T-helper 1 cell treated with Interleukin-12 subunit alpha and Interleukin-12 subunit beta and Interleukin-4 antibody, amounts not matched to agents 30 μg/mL and 1 μg/mL, for 36 hours (primary cell): ENCODE measurements at regions not wholly inside any gene's neighbourhood (a gene's known extent, or its start where the extent isn't known, plus 50 kb on each side); places are given as distances from the start of the nearest gene placed in this dataset.
"Not testable (repeated sequence)": the region's sequence is repeated elsewhere in the genome, so short reads cannot be mapped to it uniquely, and the experiment has no call there.

Experiments
- H3K27ac Mint-ChIP-seq: one replicate; pipeline ENCODE4 v1.8.0; 2021; ENCODE audit warnings: mild to moderate bottlenecking, mixed read lengths
- H3K27me3 Mint-ChIP-seq: one replicate; pipeline ENCODE4 v1.8.0; 2021; ENCODE audit warnings: low read depth, mixed read lengths
- H3K36me3 Mint-ChIP-seq: one replicate; pipeline ENCODE4 v1.8.0; 2021; ENCODE audit warnings: low read depth, mixed read lengths
- H3K4me1 Mint-ChIP-seq: one replicate; pipeline ENCODE4 v1.8.0; 2021; ENCODE audit warnings: low read depth, mixed read lengths
- H3K4me3 Mint-ChIP-seq: one replicate; pipeline ENCODE4 v1.8.0; 2021; ENCODE audit warnings: mild to moderate bottlenecking, moderate library complexity, mixed read lengths
- H3K9me3 Mint-ChIP-seq: one replicate; pipeline ENCODE4 v1.8.0; 2021; ENCODE audit warnings: mixed read lengths

DNA sequence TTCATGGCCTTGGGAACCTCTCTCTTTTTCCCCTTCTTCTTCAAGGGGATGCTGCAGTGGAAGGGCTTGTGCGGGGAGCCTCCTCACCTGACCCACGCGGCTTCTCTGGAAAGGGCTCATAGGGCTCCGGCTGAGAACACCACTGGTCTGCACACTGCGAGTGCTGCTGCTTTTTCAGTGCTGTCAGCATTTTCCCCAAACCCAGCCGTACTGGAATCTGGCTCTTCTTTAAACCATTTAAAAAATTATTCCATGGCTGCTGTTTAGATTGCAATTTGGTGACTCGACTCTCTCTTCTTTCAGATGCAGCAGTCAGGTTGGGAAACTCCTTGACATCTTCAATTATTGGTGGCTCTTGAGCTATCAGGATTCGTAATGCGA is 272.6 kb upstream of the DSEL start:
- Mint-ChIP-seq H3K27me3 (no peaks in the 10 kb centered on the region), H3K9me3 (no peaks in the 10 kb centered on the region), H3K36me3 (no peaks in the 10 kb centered on the region), H3K27ac (no peak overlapping the region), H3K4me1 (no peaks in the 10 kb centered on the region), H3K4me3 (no peak overlapping the region)

DNA sequence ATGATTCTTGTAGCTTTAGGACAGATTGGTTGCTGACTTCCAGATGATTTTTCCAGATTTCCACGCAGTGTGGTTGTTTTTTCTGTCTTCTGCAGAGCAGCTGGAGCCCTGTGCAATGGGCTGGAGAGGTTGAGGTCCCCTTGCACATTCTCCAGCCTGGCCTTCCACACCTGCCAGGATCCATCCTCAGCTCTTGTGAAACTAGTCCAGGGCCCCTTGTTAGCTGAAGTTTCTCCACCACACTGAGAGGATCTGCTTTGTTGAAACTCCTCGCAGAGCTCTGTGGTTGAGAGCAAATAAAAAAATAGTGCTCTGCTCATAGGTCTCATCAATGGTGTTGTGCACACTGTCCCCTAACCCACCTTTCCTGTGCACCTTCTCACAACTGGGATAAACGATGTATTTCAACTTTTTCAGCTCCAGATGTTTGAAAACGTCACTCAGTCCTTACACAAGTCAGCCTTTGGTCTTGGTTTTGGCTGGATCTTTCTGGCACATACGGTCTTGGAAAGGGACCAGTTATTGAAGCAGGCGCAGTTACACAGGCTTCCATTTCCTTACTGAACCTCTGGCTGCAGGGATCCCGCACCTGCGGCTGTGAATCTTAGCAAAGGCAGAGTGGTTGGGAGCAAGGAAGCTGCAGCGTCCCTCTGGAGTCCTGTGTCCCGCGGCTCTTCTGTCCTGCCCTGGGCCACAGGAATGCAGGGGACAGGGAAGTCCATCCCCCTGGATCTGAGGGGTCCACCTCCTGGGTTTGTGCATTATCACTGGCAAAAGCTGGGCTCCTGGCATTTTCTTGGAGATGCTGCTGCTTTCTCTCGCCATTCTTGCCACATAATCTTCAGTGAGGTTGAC is 272.0 kb upstream of the DSEL start:
- H3K27me3 Mint-ChIP-seq, result no peaks in the 10 kb centered on the region
- no peaks in the 10 kb centered on the region for H3K36me3 Mint-ChIP-seq
- H3K4me1 Mint-ChIP-seq, result no peaks in the 10 kb centered on the region

DNA sequence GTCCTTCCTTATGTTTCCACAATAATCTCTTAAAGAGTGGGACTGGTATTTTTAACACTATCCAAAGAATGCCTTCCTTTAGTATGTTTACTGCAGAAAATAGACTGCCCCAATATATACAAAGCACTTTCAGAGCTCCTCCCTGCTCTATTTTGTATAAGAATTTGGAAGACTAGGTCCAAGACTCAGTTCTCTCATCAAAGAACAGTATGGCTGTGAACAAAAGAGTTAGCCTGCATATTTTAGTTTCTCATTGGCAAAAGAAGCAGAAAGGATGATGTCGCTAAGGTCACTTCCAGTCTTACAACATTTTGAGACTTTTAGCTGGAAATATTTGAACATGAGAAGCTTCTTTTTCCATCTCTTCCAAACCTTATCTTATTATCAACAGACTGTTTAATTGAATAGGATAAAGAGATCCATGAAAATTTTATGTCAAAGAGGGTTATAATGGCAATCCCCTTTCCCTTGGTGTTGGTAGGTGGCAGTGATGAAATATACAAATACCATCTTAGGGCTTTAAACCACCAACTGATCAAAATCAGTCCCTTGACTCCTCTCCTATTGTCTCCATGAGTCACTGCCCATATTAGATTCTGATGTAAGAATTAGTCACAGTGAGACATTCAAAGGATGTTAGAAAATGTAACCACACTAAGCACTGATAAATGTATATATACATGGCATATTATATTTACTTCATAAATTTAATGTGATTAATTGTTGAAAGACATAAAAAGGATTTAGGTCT is 266.9 kb upstream of the DSEL start:
- Mint-ChIP-seq H3K27ac (no peak overlapping the region), H3K9me3 (no peaks in the 10 kb centered on the region), H3K36me3 (no peaks in the 10 kb centered on the region), H3K4me1 (no peaks in the 10 kb centered on the region), H3K4me3 (no peak overlapping the region), H3K27me3 (no peaks in the 10 kb centered on the region)

More for the DNA sequence above, 272.0 kb upstream of the DSEL start:
- no peaks in the 10 kb centered on the region for H3K9me3 Mint-ChIP-seq
- H3K4me3 Mint-ChIP-seq, result no peak overlapping the region
- H3K27ac Mint-ChIP-seq, result no peak overlapping the region

DNA sequence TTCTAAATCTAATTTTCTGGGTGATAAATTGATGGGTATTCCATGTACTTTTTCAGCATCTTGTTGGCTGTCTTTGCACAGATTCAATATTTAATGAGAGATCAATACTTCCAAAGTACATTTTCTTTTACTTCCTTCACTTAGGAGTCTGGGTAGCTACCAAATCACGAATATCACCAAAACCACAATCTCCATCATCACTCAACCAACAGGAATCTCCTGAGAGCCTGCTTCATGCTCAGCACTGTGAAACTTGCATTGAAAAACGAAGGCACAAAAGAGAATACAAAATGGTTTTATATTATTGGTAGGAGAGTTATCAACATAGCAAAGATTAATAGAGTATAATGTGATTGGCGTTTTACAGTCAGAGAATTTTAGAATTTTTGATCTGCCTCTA is 261.5 kb upstream of the DSEL start:
- H3K4me3 Mint-ChIP-seq, result no peak overlapping the region
- H3K27me3 Mint-ChIP-seq, result no peaks in the 10 kb centered on the region
- H3K9me3 Mint-ChIP-seq, result no peaks in the 10 kb centered on the region
- H3K27ac Mint-ChIP-seq, result no peak overlapping the region
- H3K4me1 Mint-ChIP-seq, result no peaks in the 10 kb centered on the region
- H3K36me3 Mint-ChIP-seq, result no peaks in the 10 kb centered on the region

DNA sequence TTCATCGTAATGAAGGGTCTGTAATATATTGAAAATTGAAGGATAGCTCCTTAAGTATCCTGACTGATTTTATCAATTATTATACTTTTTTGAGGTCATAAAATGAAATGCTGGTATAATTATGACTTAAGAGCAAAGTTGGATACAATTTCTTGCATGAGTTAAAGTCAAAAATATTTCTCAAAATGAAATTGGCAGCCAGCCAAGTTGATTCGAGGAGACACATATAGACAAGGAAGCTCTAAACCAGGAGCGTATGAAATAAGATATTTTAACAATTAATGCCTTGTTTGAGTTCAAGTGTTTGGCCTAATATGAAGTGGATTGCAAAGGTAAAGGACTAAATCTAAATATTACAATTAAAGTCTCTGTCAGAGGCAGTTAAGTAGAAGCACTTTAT is 260.4 kb upstream of the DSEL start:
- no peak overlapping the region for H3K4me3 Mint-ChIP-seq
- H3K4me1 Mint-ChIP-seq, result no peaks in the 10 kb centered on the region
- no peaks in the 10 kb centered on the region for H3K27me3 Mint-ChIP-seq
- H3K27ac Mint-ChIP-seq, result no peak overlapping the region
- no peaks in the 10 kb centered on the region for H3K9me3 Mint-ChIP-seq
- no peaks in the 10 kb centered on the region for H3K36me3 Mint-ChIP-seq

DNA sequence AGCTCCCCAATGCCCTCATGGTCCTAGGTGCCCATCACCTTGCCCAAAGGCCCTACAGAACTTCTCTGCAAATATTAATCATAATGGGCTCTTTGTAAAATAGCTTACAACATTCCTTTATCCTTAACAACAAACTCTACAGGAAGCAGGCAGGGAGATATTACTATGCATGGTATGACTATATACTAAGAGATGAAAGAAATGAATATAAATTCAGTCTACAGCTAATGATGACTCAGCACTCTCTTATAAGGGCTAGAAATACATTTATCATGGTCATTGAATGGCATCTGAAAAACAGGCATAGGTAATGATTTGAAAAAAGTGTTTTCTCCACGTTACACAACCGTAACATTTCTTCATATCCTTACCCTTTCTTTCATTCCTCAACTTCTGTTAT is 254.8 kb upstream of the DSEL start:
- H3K27ac Mint-ChIP-seq, result no peak overlapping the region

DNA sequence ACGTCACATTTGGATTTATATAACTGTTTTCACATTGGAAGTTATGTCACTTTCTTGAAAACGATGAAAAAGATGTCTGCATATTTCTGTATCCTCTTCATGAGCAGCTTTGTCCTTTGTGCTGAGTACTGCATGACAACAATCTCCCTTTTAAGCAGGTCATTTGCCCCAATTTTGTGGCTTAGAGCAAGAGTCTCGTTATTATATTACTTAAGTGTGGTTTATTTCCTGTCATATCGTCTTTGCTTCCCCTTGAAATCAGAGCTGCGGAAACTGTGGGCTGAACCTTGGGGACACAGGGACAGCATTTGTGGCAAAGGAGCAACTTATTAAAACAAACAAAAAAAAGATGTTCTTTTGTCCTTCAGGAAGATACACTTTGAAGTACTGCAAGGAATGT is 254.0 kb upstream of the DSEL start:
- Mint-ChIP-seq H3K36me3 (no peaks in the 10 kb centered on the region), H3K9me3 (no peaks in the 10 kb centered on the region), H3K27ac (no peak overlapping the region), H3K4me1 (no peaks in the 10 kb centered on the region), H3K4me3 (no peak overlapping the region), H3K27me3 (no peaks in the 10 kb centered on the region)

More for the DNA sequence above, 254.8 kb upstream of the DSEL start:
- Mint-ChIP-seq H3K4me3 (no peak overlapping the region), H3K27me3 (no peaks in the 10 kb centered on the region), H3K9me3 (no peaks in the 10 kb centered on the region), H3K36me3 (no peaks in the 10 kb centered on the region), H3K4me1 (no peaks in the 10 kb centered on the region)

DNA sequence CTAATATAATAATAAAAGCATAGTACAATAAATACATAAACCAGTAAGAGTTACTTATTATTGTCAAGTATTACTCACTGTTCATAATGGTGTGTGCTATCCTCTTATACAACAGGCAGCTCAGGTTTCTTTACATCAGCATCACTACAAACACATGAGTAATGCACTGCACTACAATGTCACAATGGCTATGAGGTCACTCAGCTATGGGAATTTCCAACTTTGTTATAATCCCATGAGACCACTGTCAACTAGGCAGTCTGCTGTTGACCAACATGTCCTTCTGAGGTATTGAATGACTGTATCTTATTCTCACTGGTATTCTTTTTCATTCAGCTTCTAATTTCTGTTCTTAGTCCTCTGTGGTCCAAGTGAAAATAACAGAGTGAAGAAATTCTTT is 250.4 kb upstream of the DSEL start:
- no peaks in the 10 kb centered on the region for H3K9me3 Mint-ChIP-seq
- no peaks in the 10 kb centered on the region for H3K4me1 Mint-ChIP-seq
- no peak overlapping the region for H3K4me3 Mint-ChIP-seq
- H3K36me3 Mint-ChIP-seq, result no peaks in the 10 kb centered on the region
- no peak overlapping the region for H3K27ac Mint-ChIP-seq
- H3K27me3 Mint-ChIP-seq, result no peaks in the 10 kb centered on the region

DNA sequence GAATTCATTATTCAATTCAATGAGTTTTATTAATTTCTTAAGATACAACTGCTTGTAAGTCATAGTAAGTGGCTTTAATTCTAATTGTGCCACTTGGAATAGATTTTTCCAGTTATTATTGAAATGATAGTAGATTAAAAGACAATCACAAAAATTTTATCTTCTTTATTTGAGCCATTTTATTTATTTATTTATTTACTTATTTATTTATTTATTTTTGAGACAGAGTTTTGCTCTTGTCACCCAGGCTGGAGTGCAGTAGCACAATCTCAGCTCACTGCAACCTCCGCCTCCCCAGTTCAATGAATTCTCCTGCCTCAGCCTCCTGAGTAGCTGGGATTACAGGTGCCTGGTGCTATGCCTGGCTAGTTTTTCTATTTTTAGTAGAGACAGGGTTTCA is 235.7 kb upstream of the DSEL start:
- H3K27ac Mint-ChIP-seq, H3K4me3 Mint-ChIP-seq, H3K9me3 Mint-ChIP-seq, H3K36me3 Mint-ChIP-seq, H3K27me3 Mint-ChIP-seq, H3K4me1 Mint-ChIP-seq: not testable (repeated sequence)

DNA sequence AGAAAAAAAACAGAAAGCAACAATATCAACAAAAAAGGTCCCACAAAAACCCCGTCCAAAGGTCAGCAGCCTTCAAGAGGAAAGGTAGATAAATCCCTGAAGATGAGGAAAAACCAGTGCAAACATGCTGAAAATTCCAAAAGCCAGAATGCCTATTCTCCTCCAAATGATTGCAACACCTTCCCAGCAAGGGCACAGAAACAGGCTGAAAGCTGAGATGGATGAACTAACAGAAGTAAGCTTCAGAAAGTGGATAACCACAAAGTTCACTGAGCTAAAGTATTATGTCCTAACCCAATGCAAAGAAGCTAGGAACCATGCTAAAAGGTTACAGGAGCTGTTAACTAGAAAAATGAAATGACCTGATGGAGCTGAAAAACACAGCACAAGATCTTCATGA is 226.4 kb upstream of the DSEL start:
- H3K27me3 Mint-ChIP-seq, result no peaks in the 10 kb centered on the region
- peaks cover 7% of the 10 kb centered on the region for H3K9me3 Mint-ChIP-seq
- H3K27ac Mint-ChIP-seq, result no peak overlapping the region
- H3K36me3 Mint-ChIP-seq, result no peaks in the 10 kb centered on the region
- no peak overlapping the region for H3K4me3 Mint-ChIP-seq
- H3K4me1 Mint-ChIP-seq, result no peaks in the 10 kb centered on the region

DNA sequence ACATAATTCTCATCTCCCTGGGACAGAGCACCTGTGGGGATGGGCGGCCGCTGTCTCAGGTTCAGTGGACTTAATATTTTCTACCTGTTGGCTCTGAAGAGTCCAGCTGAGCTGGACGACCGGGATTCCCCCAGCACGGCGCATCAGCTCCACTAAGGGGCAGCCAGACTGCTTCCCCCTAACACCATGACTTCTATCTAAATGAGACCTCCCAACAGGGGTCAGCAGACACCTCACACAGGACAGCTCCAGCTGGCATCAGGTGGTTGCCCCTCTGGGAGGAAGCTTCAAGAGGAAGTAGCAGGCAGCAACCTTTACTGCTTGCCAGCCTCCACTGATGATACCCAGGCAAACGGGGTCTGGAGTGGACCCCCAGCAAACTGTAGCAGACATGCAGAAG is 226.0 kb upstream of the DSEL start:
- H3K27me3 Mint-ChIP-seq, result no peaks in the 10 kb centered on the region
- peaks cover 7% of the 10 kb centered on the region for H3K9me3 Mint-ChIP-seq
- H3K36me3 Mint-ChIP-seq, result no peaks in the 10 kb centered on the region
- no peak overlapping the region for H3K27ac Mint-ChIP-seq
- no peak overlapping the region for H3K4me3 Mint-ChIP-seq
- H3K4me1 Mint-ChIP-seq, result no peaks in the 10 kb centered on the region

DNA sequence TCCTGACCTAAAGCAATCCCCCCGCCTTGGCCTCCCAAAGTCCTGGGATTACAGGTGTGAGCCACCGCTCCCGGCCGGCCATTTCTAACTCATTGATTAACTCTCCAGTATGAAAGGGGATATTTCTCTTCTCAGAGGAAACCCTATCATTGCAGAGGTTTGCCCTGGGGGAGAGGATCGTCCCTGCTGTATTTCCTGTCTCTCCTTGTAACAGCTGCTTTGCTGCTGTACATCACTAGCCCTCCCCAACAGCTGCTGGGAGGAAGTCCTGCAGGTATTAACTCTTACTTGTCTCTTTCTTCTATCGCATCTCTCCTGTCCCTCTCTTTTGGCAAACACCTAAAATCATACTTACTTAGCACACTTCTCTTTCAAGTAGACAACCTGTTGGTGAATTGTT is 219.0 kb upstream of the DSEL start:
- no peak overlapping the region for H3K27ac Mint-ChIP-seq
- H3K9me3 Mint-ChIP-seq, result no peaks in the 10 kb centered on the region
- no peaks in the 10 kb centered on the region for H3K4me1 Mint-ChIP-seq
- H3K36me3 Mint-ChIP-seq, result no peaks in the 10 kb centered on the region
- no peaks in the 10 kb centered on the region for H3K27me3 Mint-ChIP-seq
- H3K4me3 Mint-ChIP-seq, result no peak overlapping the region

DNA sequence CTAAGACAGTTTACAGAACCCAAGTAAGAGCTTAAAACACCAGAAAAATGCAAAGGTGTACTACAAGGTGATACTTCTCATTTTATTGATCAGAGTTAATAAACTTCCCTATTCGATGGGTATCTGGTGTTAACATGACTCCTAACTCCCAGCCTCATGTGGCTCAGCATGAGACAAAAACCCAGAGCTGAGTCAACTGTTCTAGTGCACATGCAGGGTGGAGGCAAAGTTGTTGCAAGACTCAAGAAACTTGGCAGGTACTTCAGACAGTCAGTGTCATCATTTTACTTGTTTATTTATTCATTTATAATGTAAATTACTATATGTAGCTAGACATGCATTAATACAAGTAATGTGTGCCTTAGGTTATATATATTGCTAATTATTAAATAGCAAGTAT is 216.6 kb upstream of the DSEL start:
- no peaks in the 10 kb centered on the region for H3K4me1 Mint-ChIP-seq
- no peak overlapping the region for H3K27ac Mint-ChIP-seq
- H3K27me3 Mint-ChIP-seq, result no peaks in the 10 kb centered on the region
- H3K36me3 Mint-ChIP-seq, result no peaks in the 10 kb centered on the region
- no peaks in the 10 kb centered on the region for H3K9me3 Mint-ChIP-seq
- H3K4me3 Mint-ChIP-seq, result no peak overlapping the region

DNA sequence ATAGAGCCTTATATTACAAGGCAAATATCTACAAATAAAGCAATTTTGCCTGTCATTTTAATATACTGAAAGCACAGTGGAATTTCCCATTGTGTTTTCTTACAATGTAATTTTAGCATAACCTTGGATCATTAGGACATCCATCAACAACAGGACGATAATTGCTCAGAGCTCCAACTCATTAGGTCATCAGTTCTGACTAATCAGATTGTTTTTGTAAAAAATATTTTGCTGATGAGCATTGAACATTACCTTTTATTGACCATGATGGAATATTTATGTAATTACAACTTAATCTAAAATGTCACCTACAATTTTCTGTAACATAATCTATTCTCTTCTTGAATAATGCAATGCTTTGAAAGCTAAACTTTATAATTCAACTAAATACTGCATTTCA is 215.3 kb upstream of the DSEL start:
- no peak overlapping the region for H3K4me3 Mint-ChIP-seq
- H3K27ac Mint-ChIP-seq, result no peak overlapping the region
- no peaks in the 10 kb centered on the region for H3K4me1 Mint-ChIP-seq
- H3K9me3 Mint-ChIP-seq, result no peaks in the 10 kb centered on the region
- no peaks in the 10 kb centered on the region for H3K36me3 Mint-ChIP-seq
- H3K27me3 Mint-ChIP-seq, result no peaks in the 10 kb centered on the region

DNA sequence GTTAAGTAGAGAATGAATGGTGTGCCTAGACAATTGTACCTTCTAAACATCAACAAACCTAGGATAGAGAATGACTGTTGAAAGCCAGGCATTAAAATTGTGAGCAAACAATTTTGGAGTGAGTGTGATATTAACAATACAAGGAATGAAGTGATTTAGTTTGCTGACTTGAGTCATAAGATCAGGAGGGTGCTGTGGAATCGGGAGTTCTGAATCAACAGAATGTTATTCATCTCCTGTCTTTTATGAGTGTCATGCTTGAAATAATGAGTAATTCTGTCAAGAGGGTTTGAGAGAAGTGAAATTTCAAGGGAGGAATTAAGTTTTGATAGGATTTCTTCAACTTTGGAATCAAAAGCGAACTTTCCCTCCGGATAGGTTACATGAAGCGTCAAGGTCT is 214.4 kb upstream of the DSEL start:
- no peak overlapping the region for H3K27ac Mint-ChIP-seq
- H3K27me3 Mint-ChIP-seq, result no peaks in the 10 kb centered on the region
- no peaks in the 10 kb centered on the region for H3K9me3 Mint-ChIP-seq
- no peaks in the 10 kb centered on the region for H3K36me3 Mint-ChIP-seq
- no peaks in the 10 kb centered on the region for H3K4me1 Mint-ChIP-seq
- H3K4me3 Mint-ChIP-seq, result no peak overlapping the region
